ENCODE measurements at regions not wholly inside any gene's neighbourhood (a gene's known extent, or its start where the extent isn't known, plus 50 kb on each side); places are given as distances from the start of the nearest gene placed in this dataset.

DNA sequence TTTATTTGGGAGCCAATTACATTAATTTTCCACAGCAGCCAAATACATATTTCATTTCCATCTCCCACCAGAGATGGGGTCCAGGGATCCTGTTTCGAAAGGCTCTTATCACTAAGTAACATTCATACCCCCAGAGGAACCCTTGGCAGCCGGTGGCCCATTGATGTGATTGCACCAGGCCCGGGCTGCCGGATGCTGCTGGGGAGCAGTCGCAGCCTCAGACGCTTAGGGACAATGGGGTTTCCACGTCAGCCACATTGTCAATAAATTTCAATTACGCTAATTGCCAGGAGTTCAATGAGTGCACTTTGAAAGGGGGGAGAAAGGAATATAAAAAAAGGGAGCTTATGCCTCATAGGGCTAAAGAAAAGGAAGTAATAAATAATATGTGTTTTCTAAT is 478.8 kb upstream of the ADAMTS16 start:
- no peak overlapping the region for H3K27ac ChIP-seq
- no peak for TF ChIP-seq ZFX (IDR thresholded peaks at IDR 0.05; ENCODE audit: borderline replicate concordance)
- TF ChIP-seq, protein P1, sequence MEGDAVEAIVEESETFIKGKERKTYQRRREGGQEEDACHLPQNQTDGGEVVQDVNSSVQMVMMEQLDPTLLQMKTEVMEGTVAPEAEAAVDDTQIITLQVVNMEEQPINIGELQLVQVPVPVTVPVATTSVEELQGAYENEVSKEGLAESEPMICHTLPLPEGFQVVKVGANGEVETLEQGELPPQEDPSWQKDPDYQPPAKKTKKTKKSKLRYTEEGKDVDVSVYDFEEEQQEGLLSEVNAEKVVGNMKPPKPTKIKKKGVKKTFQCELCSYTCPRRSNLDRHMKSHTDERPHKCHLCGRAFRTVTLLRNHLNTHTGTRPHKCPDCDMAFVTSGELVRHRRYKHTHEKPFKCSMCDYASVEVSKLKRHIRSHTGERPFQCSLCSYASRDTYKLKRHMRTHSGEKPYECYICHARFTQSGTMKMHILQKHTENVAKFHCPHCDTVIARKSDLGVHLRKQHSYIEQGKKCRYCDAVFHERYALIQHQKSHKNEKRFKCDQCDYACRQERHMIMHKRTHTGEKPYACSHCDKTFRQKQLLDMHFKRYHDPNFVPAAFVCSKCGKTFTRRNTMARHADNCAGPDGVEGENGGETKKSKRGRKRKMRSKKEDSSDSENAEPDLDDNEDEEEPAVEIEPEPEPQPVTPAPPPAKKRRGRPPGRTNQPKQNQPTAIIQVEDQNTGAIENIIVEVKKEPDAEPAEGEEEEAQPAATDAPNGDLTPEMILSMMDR (IDR thresholded peaks at IDR 0.05): no peak

DNA sequence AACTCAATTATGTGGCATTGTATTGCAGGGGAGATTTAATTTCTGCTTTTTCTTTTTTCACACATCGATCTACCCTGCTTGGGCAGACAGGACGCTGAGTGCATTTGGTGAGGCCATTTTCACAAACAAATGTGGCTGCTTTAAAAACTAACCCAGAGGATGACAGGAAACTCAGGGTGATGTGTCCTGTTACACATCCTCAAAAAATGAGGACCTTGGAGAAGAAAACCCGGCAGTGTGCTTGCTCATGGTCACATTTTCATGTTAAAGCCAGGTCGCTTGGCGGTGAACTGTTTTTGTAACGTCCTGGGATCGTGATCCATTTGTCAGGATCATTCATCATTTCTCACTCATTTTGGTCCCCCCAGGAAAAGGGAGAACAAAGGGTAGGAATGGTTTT is 478.3 kb upstream of the ADAMTS16 start:
- TF ChIP-seq, protein P1 (IDR thresholded peaks at IDR 0.05): no peak
- no peak for TF ChIP-seq ZFX (IDR thresholded peaks at IDR 0.05; ENCODE audit: borderline replicate concordance)
- no peak overlapping the region for H3K27ac ChIP-seq

DNA sequence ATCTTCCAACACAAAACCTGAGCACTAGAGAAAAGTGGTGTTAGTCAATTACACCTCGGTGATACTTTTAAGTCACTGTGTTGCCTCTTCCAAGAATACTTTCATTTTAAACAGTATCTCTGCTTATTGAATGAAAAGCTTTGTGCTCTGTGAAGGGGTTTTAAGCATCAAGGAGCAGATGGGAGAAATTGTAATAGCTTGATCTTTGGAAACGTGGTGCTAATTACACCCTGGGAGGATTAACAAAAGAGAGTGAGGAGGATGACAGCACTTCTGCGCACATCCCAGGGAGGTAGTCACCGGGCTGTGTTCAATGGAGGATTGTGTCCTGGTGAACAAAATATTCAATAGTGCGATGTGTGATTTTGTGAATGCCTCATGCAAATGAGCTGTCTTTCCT is 477.4 kb upstream of the ADAMTS16 start:
- TF ChIP-seq, protein P1 (IDR thresholded peaks at IDR 0.05): no peak
- no peak for TF ChIP-seq ZFX (IDR thresholded peaks at IDR 0.05; ENCODE audit: borderline replicate concordance)
- H3K27ac ChIP-seq: no peak overlapping the region

DNA sequence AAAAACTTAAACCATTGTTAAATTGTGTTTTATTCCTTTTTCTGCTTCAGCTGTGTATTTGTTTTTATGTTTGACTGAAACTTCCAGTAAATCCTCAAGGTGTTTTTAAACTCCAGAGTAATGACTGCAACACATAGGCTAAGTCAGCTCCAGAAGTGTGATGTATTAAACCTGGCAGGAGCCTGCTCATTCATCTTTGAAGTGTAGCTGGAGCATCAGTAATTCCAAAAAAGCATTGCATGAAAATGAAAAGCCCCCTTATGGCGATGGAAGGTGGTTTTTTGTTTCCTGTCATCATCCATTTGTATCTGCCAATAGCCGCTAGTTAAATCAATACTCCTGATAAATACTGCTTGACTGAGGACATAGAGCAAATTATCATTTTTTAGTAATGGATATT is 474.2 kb upstream of the ADAMTS16 start:
- TF ChIP-seq, protein P1 (IDR thresholded peaks at IDR 0.05): no peak
- no peak for TF ChIP-seq ZFX (IDR thresholded peaks at IDR 0.05; ENCODE audit: borderline replicate concordance)
- H3K27ac ChIP-seq: no peak overlapping the region

DNA sequence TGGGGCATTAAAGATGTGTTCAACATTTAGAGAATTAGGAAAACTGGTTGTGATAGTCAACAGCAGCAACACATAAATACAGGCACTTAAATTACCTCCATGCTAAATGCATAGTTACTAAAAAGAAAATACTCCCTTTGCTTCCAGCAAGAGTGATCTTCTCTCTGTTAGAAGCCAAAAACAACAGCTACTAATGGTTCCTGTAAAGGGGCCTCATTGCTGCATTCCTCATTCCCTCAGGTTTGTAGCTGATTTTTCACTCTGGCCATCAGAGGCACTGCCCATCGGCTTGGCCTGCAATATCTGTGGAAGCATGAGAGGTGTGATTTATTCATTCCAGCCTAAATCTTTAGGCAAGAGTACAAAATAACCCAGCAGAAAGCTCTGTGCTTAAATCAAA is 466.0 kb upstream of the ADAMTS16 start:
- TF ChIP-seq, protein P1 (IDR thresholded peaks at IDR 0.05): no peak
- TF ChIP-seq ZFX (IDR thresholded peaks at IDR 0.05; ENCODE audit: borderline replicate concordance): no peak

DNA sequence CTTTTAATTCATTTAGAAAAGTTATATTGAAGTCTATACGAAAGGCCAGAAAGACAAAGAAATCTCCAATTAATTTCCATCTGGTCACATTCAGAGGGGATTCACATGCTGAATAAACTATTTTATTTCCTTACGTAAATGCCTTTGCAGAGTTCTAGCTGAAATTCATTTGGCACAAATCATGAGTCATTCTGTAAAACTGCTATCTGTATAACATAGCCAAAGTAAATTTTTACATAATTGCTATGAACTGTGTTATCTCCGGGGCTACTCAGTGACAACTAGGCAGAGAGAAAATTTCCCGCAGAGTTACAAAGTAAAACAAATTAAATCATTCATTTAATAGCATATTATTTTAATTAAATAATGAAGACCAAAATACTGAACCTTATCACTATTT is 463.2 kb upstream of the ADAMTS16 start:
- TF ChIP-seq, protein P1 (IDR thresholded peaks at IDR 0.05): no peak
- no peak for TF ChIP-seq ZFX (IDR thresholded peaks at IDR 0.05; ENCODE audit: borderline replicate concordance)
- no peak overlapping the region for H3K27ac ChIP-seq

More for the DNA sequence above, 466.0 kb upstream of the ADAMTS16 start:
- no peak overlapping the region for H3K27ac ChIP-seq

DNA sequence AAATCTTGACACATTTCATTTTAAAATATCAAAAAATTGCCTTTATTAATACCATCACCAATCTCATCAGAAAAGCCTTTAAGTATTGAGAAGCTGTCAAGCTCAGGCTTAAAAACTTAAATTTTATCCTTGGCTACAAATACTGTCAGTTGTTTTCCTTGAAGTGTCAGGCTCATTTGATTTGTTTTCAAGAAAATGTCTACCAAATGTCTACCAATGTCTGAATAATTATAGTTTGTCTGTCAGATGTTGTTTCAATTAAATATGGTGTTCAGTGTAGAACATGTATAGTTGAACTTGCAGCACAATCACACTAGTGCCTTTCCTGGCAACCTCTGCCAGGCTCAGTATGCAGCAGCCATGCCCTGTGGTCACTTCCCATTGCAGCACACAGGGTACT is 455.2 kb upstream of the ADAMTS16 start:
- H3K27ac ChIP-seq: no peak overlapping the region
- TF ChIP-seq, protein P1 (IDR thresholded peaks at IDR 0.05): no peak
- TF ChIP-seq ZFX (IDR thresholded peaks at IDR 0.05; ENCODE audit: borderline replicate concordance): no peak

All from 22Rv1 (cell line).